Breast epithelium (tissue), 3 donors: ENCODE measurements at regions not wholly inside any gene's neighbourhood (a gene's known extent, or its start where the extent isn't known, plus 50 kb on each side); places are given as distances from the start of the nearest gene placed in this dataset.

Experiments used
- CTCF ChIP-seq, 3 donors: fragments of 450-650 bp; IDR thresholded peaks; one replicate each; pipeline ENCODE4 v1.5.1; 2016 to 2017; ENCODE audit warnings: antibody characterized with exemption in 3 of 3, mild to moderate bottlenecking in 3 of 3, moderate library complexity in 3 of 3
- POLR2AphosphoS5 ChIP-seq, 3 donors: sonication (generic); formaldehyde crosslinking; IDR thresholded peaks; one replicate each; pipeline ENCODE4 v1.6.1; 2017; ENCODE audit warnings: antibody characterized with exemption in 3 of 3

- TF ChIP-seq CTCF (IDR thresholded peaks at IDR 0.05) (no peak), POLR2AphosphoS5 (IDR thresholded peaks at IDR 0.05) (no peak)
Measured at GRCh38 chr14:106681161-106681560, 1154.8 kb downstream of the TMEM121 start.
